Spleen (tissue), 11 donors: ENCODE measurements at regions not wholly inside any gene's neighbourhood (a gene's known extent, or its start where the extent isn't known, plus 50 kb on each side); places are given as distances from the start of the nearest gene placed in this dataset.

ENCODE experiments used
- DNase-seq: peaks from one replicate; pipeline ENCODE4 v3.0.0-alpha.2; 2020
- H3K27ac ChIP-seq, 8 donors: fragments of 200-600 bp; sonication (generic) in 7 of 8; 1 replicate in 4 of 8; 2 replicates in 4 of 8; pipeline versions ENCODE4 v1.5.0 to v1.8.0; 2016 to 2021; ENCODE audit warnings: inconsistent platforms in 4 of 8, mild to moderate bottlenecking in 4 of 8, moderate library complexity in 1 of 8
- H3K27me3 ChIP-seq, 7 donors: fragments of 200-600 bp; sonication (generic) in 6 of 7; replicated peaks in 1 of 7; 1 replicate in 4 of 7; 2 replicates in 3 of 7; pipeline versions ENCODE4 v1.5.0 to v1.8.0; 2016 to 2021; ENCODE audit warnings: inconsistent platforms in 3 of 7, mild to moderate bottlenecking in 1 of 7
- H3K36me3 ChIP-seq, 6 donors: fragments of 200-600 bp; sonication (generic) in 5 of 6; 1 replicate in 4 of 6; 2 replicates in 2 of 6; pipeline versions ENCODE4 v1.5.0 to v1.8.0; 2016 to 2021; ENCODE audit warnings: inconsistent platforms in 2 of 6
- H3K4me1 ChIP-seq, 6 donors: fragments of 200-600 bp; sonication (generic) in 5 of 6; 1 replicate in 3 of 6; 2 replicates in 3 of 6; pipeline versions ENCODE4 v1.5.0 to v1.8.0; 2016 to 2021; ENCODE audit warnings: inconsistent platforms in 3 of 6
- H3K4me3 ChIP-seq, 8 donors: fragments of 200-600 bp; sonication (generic) in 7 of 8; 1 replicate in 4 of 8; 2 replicates in 4 of 8; pipeline versions ENCODE4 v1.5.0 to v1.8.0; 2016 to 2021; ENCODE audit warnings: inconsistent platforms in 4 of 8, mild to moderate bottlenecking in 4 of 8, moderate library complexity in 2 of 8
- H3K9me3 ChIP-seq, 8 donors: fragments of 200-600 bp; sonication (generic) in 7 of 8; 1 replicate in 4 of 8; 2 replicates in 4 of 8; pipeline versions ENCODE4 v1.5.0 to v1.8.0; 2016 to 2021; ENCODE audit warnings: inconsistent platforms in 4 of 8
- POLR2A ChIP-seq, 3 donors: fragments of 450-650 bp; IDR thresholded peaks; one replicate each; pipeline ENCODE4 v1.5.1; 2017; ENCODE audit warnings: antibody characterized with exemption in 3 of 3, mild to moderate bottlenecking in 1 of 3
- POLR2AphosphoS5 ChIP-seq, 3 donors: sonication (generic); formaldehyde crosslinking; IDR thresholded peaks; one replicate each; pipeline ENCODE4 v1.5.1; 2017; ENCODE audit warnings: antibody characterized with exemption in 3 of 3
- WGBS, 5 donors: extraction: QIAGEN DNeasy Blood & Tissue Kit in 3 of 5; methylation state at CpG; one replicate each; pipeline versions ENCODE4 v1.1.5 to v1.1.7; 2013 to 2018; 5-methylcytosine and 5-hydroxymethylcytosine counted together
- intact Hi-C: fragments of 100-400 bp; cut with DNase I; formaldehyde crosslinking; loops from one replicate; pipeline ENCODE4 v1.15.0; 2023; ENCODE audit warnings: low total_unique reads
- TF ChIP-seq, protein P1 (sequence below), 11 experiments: fragments of 200-600 bp in 7 of 11; fragments of 450-650 bp in 4 of 11; sonication (generic) in 4 of 11; IDR thresholded peaks in 8 of 11; conservative IDR thresholded peaks in 3 of 11; 1 replicate in 7 of 11; 2 replicates in 4 of 11; pipeline versions ENCODE4 v1.4.0 to v1.8.0; 2016 to 2021; ENCODE audit warnings: antibody characterized with exemption in 11 of 11, inconsistent platforms in 4 of 11, mild to moderate bottlenecking in 1 of 11
- donor health status: healthy with polysubstance abuse.
- donor health status: DM: no; HTN: no; CAD: no; lungs with moderate emphysema.
- donor health status: DM: no; HTN: no; CAD: no.
- donor health status: Bipolar disorder and iron deficiency.
- donor health status: healthy.
- donor health status: DM: no; HTN: no; CAD: no.
- donor health status: DM: yes; HTN: yes; CAD: no.

GRCh38 chr13:20288561-20288960 lies 56.4 kb upstream of the GJB6 start:
- Histone ChIP-seq H3K4me3 (no peak overlapping the region), H3K9me3 (peaks cover 10 to 52% (median 35%) of the 10 kb centered on the region in 8 donors), H3K4me1 (no peaks in the 10 kb centered on the region), H3K27ac (no peak overlapping the region), H3K27me3 (no peaks in the 10 kb centered on the region), H3K36me3 (no peaks in the 10 kb centered on the region)
- TF ChIP-seq, protein P1, sequence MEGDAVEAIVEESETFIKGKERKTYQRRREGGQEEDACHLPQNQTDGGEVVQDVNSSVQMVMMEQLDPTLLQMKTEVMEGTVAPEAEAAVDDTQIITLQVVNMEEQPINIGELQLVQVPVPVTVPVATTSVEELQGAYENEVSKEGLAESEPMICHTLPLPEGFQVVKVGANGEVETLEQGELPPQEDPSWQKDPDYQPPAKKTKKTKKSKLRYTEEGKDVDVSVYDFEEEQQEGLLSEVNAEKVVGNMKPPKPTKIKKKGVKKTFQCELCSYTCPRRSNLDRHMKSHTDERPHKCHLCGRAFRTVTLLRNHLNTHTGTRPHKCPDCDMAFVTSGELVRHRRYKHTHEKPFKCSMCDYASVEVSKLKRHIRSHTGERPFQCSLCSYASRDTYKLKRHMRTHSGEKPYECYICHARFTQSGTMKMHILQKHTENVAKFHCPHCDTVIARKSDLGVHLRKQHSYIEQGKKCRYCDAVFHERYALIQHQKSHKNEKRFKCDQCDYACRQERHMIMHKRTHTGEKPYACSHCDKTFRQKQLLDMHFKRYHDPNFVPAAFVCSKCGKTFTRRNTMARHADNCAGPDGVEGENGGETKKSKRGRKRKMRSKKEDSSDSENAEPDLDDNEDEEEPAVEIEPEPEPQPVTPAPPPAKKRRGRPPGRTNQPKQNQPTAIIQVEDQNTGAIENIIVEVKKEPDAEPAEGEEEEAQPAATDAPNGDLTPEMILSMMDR (IDR thresholded peaks at IDR 0.05 in 8 of 11, conservative IDR thresholded peaks at IDR 0.05 in 3 of 11): no peak
- TF ChIP-seq POLR2A (IDR thresholded peaks at IDR 0.05) (no peak), POLR2AphosphoS5 (IDR thresholded peaks at IDR 0.05) (no peak)
- WGBS, 5 donors: 14 to 61% (median 33%) methylated on average over 1 of the region's 1 CpG
- no peak for DNase-seq
- intact Hi-C loops: no loop called here

GRCh38 chr13:20287976-20288375 lies 55.9 kb upstream of the GJB6 start:
- no peaks in the 10 kb centered on the region for H3K27me3 ChIP-seq
- no peak overlapping the region for H3K27ac ChIP-seq
- H3K36me3 ChIP-seq: no peaks in the 10 kb centered on the region
- H3K4me3 ChIP-seq: no peak overlapping the region
- peaks cover 15 to 58% (median 40%) of the 10 kb centered on the region in 8 donors for H3K9me3 ChIP-seq
- H3K4me1 ChIP-seq: no peaks in the 10 kb centered on the region
- DNase-seq: no peak
- WGBS, 5 donors: 58 to 81% (median 69%) methylated on average over 1 of the region's 1 CpG
- TF ChIP-seq POLR2A (IDR thresholded peaks at IDR 0.05) (no peak), POLR2AphosphoS5 (IDR thresholded peaks at IDR 0.05) (no peak)
- TF ChIP-seq, protein P1 (IDR thresholded peaks at IDR 0.05 in 8 of 11, conservative IDR thresholded peaks at IDR 0.05 in 3 of 11): no peak
- intact Hi-C loops: no loop called here

- Histone ChIP-seq H3K27ac (no peak overlapping the region), H3K4me1 (no peaks in the 10 kb centered on the region), H3K9me3 (peaks cover 15 to 73% (median 56%) of the 10 kb centered on the region in 8 donors), H3K4me3 (no peak overlapping the region), H3K36me3 (no peaks in the 10 kb centered on the region), H3K27me3 (no peaks in the 10 kb centered on the region)
- DNase-seq: no peak
- TF ChIP-seq, protein P1 (IDR thresholded peaks at IDR 0.05 in 8 of 11, conservative IDR thresholded peaks at IDR 0.05 in 3 of 11): no peak
- TF ChIP-seq POLR2AphosphoS5 (IDR thresholded peaks at IDR 0.05) (no peak), POLR2A (IDR thresholded peaks at IDR 0.05) (no peak)
- 68 to 94% (median 87%) methylated on average over 2 of the region's 2 CpGs for WGBS, 5 donors
- intact Hi-C loops: no loop called here
Measured at GRCh38 chr13:20285530-20285929, 53.4 kb upstream of the GJB6 start.
